Activated T-cell treated with anti-CD3 and anti-CD28 coated beads for 1 hour (primary cell): ENCODE measurements at regions not wholly inside any gene's neighbourhood (a gene's known extent, or its start where the extent isn't known, plus 50 kb on each side); places are given as distances from the start of the nearest gene placed in this dataset.

Experiments
- DNase-seq: peaks from one replicate; pipeline ENCODE4 v3.0.0-alpha.2; 2020; ENCODE audit warnings: low read depth

GRCh38 chr9:16312962-16313546 is 557.4 kb downstream of the BNC2 start:
- DNase-seq: no peak

GRCh38 chr9:16314476-16314875 is 556.0 kb downstream of the BNC2 start:
- no peak for DNase-seq

GRCh38 chr9:16315720-16316119 is 554.8 kb downstream of the BNC2 start:
- no peak for DNase-seq

GRCh38 chr9:16316456-16316855 is 554.0 kb downstream of the BNC2 start:
- no peak for DNase-seq

GRCh38 chr9:16316911-16317817 is 553.3 kb downstream of the BNC2 start:
- DNase-seq: no peak

GRCh38 chr9:16318516-16319060 is 551.9 kb downstream of the BNC2 start:
- no peak for DNase-seq

- DNase-seq: no peak
Measured at GRCh38 chr9:16319646-16320045, 550.8 kb downstream of the BNC2 start.

GRCh38 chr9:16320338-16320902 is 550.0 kb downstream of the BNC2 start:
- no peak for DNase-seq

- DNase-seq: no peak
Measured at GRCh38 chr9:16321461-16322119, 548.9 kb downstream of the BNC2 start.

GRCh38 chr9:16322849-16323248 is 547.6 kb downstream of the BNC2 start:
- no peak for DNase-seq

GRCh38 chr9:16325966-16326365 is 544.5 kb downstream of the BNC2 start:
- no peak for DNase-seq

GRCh38 chr9:16328349-16328748 is 542.1 kb downstream of the BNC2 start:
- no peak for DNase-seq

GRCh38 chr9:16329671-16330113 is 540.8 kb downstream of the BNC2 start:
- no peak for DNase-seq

- DNase-seq: no peak
Measured at GRCh38 chr9:16331031-16331430, 539.4 kb downstream of the BNC2 start.

GRCh38 chr9:16331527-16331926 is 538.9 kb downstream of the BNC2 start:
- DNase-seq: no peak

- DNase-seq: no peak
Measured at GRCh38 chr9:16333691-16334090, 536.8 kb downstream of the BNC2 start.

GRCh38 chr9:16335788-16336580 is 534.5 kb downstream of the BNC2 start:
- no peak for DNase-seq

- DNase-seq: no peak
Measured at GRCh38 chr9:16336833-16337232, 533.6 kb downstream of the BNC2 start.

GRCh38 chr9:16337322-16338029 is 533.0 kb downstream of the BNC2 start:
- no peak for DNase-seq

GRCh38 chr9:16341177-16341576 is 529.3 kb downstream of the BNC2 start:
- DNase-seq: no peak
